ENCODE measurements at regions not wholly inside any gene's neighbourhood (a gene's known extent, or its start where the extent isn't known, plus 50 kb on each side); places are given as distances from the start of the nearest gene placed in this dataset.

DNA sequence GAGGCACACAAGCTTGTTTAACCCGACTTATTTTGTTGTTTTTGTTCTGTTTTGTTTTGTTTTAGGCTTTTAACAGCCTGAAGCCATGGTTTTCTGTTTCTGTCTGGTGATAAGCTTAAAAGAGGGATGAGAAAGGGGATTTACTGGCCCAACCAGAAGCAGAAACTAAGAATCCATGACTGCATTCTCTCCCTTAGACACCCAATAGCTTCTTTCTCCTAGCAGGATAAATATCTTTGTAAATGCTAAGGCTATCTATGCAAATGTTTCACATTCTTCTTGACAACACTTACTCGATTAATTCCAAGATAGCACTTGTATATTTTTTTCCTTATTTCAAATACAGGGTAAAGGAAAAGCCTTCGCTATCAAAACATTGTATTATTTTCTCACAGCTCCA lies 53.7 kb upstream of the SMAD1 start:
- no peak for DNase-seq

DNA sequence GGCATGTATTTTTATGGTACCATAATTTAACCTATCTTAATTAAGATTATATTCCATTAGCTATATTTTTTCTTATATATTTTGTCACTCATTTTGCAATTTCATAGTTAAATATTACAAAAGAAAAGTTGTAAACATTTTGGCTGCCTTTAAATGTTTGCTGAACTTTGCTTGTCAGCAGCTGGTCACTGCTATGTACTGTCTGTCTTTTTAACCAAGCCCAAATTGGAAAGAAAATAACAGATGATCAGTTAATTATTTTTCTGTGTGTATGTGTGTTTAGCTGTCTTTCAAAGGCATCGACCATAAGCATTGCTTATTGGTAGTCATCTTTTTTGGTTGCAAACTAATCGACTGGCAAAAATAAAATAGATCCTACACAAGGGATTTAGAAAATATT lies 54.4 kb upstream of the SMAD1 start:
- DNase-seq, result no peak

- no peak for DNase-seq
These were observed 58.5 kb upstream of the SMAD1 start for GRCh38 chr4:145423017-145423708.

- DNase-seq, result no peak
These were observed 60.9 kb upstream of the SMAD1 start for GRCh38 chr4:145420595-145421214.

DNA sequence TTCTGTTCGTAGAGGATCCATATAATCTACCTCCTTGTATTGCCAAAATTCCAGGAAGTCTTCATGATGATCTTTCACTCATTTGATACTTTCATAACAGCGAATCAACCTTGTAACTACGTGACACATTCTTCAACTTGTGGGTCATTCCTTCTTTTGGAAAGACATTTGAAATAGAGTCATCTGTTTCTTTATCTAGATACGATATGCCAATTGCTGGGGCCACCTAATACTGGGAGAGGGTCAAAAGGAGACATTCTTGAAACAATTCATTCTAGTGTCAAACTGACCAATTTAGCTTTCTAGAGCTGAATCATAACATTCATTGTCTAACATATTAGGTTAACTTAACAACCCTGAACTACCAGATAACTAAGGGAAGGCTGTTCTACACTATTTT lies 62.9 kb upstream of the SMAD1 start:
- no peak for DNase-seq

GRCh38 chr4:145417348-145418130 lies 64.1 kb upstream of the SMAD1 start:
- DNase-seq, result no peak

DNA sequence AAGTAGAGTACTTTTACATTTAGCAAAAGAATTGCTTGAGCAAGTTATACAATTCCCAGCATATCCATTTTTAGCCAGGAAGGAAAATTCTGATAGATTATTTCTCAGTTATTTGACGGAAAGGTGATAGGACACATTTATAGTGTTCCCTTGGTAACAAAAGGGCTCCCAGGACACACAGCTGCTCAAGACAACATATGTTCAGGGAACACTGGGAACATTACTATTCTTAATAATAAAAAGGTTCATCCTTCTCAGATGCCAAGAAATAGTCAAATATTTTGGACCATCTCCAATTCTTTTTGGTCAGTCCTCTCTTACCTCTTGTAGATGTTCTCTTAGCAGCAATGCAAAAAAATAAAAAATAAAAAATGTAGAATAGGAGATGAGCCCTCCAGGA lies 66.8 kb upstream of the SMAD1 start:
- no peak for DNase-seq

GRCh38 chr4:145414226-145414625 lies 67.4 kb upstream of the SMAD1 start:
- DNase-seq, result no peak

DNA sequence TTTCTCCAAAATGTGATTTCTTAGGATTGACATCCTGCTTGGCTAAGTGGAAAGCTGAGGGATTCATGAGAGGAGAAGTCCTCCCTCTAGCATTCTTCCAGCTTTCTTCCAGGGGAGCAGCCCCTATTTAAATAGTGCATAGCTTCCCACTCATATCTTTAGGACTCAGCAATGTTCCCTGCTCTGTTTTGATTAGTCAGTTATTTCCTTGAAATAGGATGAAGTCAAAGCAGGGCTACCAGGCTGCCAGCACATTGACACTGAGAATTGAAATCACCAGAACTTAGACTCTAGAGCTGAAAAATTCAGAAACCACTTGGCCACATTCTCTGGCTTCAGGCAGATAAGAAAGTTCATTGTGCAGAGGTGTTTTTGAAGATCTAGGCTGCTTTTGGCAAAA lies 74.7 kb upstream of the SMAD1 start:
- no peak for DNase-seq

- no peak for DNase-seq
These were observed 76.9 kb upstream of the SMAD1 start for GRCh38 chr4:145404761-145405160.

DNA sequence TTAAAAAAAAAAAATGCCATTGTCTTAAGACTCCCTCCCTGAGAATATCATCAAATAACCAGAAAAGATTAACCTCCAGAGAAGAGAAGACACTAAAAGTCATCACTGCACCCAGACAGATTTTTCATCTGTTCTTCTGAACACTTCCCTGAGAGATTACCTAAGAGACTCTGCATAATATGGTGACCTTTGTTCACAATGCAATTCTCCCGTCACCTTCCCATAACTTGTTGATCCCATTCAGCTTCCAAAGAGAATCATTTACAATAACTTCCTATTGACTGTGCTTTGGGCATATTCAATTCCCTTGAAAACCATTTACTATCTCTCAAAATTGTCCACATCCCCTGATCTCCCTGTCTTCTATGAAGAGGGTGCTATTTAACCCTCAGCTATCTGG lies 85.1 kb upstream of the SMAD1 start:
- no peak for DNase-seq

DNA sequence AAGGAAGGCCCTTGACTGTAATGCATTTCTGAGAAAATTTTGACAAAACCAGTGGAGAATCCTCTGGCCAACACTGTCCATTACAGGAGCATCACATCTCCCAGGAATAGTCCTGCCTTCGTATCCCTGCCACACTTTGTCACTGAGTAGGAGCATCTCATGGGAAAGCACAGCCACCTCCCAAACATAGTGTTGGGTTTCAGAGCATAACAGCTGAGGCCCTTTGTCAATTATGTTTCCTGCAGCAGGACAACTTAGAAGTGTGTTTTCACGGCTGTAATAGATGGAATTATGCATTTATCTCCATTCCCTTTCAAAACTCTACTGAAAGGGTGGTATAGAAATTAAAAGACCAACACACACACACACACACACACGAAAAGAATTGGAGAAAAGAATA lies 91.1 kb upstream of the SMAD1 start:
- no peak for DNase-seq

GRCh38 chr4:145389550-145389949 lies 92.1 kb upstream of the SMAD1 start:
- no peak for DNase-seq

- DNase-seq, result no peak
These were observed 93.6 kb upstream of the SMAD1 start for GRCh38 chr4:145388043-145388442.

GRCh38 chr4:145387079-145387478 lies 94.6 kb upstream of the SMAD1 start:
- DNase-seq, result no peak

DNA sequence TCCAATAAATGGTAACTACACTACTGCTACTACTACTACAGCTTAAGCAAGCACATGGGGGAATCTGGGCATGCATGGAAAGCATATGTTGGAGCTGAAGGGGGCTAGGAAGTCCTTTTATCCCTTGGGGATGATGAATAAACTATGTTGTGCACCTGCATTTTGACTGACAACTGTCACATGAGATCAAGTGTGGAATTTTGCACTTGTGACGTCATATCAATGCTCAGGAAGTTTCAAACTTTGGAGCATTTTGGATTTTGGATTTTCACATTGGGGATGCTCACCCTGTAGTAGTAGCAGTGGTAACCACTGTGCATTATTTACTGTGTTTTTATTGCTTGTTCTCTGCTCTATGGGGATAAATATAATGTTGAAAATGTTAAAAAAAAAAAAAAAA lies 100.5 kb upstream of the SMAD1 start:
- no peak for DNase-seq

GRCh38 chr4:145380123-145380522 lies 101.5 kb upstream of the SMAD1 start:
- no peak for DNase-seq

DNA sequence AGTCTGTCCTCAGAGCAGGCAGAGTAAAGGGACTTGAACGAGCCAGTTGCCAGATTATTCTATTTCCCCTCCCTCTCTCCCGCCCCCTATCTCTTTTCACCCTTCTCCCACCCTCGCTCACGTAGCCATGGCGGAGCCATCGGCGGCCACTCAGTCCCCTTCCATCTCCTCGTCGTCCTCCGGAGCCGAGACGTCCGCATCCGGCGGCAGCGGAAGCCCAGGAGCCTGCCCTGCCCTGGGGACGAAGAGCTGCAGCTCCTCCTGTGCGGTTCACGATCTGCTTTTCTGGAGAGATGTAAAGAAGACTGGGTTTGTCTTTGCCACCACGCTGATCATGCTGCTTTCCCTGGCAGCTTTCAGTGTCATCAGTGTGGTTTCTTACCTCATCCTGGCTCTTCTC lies 106.2 kb upstream of the SMAD1 start:
- DNase-seq, result no peak

- no peak for DNase-seq
These were observed 129.1 kb upstream of the SMAD1 start for GRCh38 chr4:145352438-145353145.

GRCh38 chr4:145351922-145352321 lies 129.7 kb upstream of the SMAD1 start:
- DNase-seq, result no peak

- DNase-seq, result no peak
These were observed 130.5 kb upstream of the SMAD1 start for GRCh38 chr4:145351162-145351561.

- no peak for DNase-seq
These were observed 133.4 kb upstream of the SMAD1 start for GRCh38 chr4:145348291-145348690.

GRCh38 chr4:145347684-145348083 lies 134.0 kb upstream of the SMAD1 start:
- DNase-seq, result no peak

GRCh38 chr4:145346081-145346480 lies 135.6 kb upstream of the SMAD1 start:
- no peak for DNase-seq

Data from NCI-H446 (cell line).